ENCODE measurements at regions not wholly inside any gene's neighbourhood (a gene's known extent, or its start where the extent isn't known, plus 50 kb on each side); places are given as distances from the start of the nearest gene placed in this dataset.

GRCh38 chr5:172579403-172579990 lies 61.6 kb upstream of the NEURL1B start:
- TF ChIP-seq, protein P1, sequence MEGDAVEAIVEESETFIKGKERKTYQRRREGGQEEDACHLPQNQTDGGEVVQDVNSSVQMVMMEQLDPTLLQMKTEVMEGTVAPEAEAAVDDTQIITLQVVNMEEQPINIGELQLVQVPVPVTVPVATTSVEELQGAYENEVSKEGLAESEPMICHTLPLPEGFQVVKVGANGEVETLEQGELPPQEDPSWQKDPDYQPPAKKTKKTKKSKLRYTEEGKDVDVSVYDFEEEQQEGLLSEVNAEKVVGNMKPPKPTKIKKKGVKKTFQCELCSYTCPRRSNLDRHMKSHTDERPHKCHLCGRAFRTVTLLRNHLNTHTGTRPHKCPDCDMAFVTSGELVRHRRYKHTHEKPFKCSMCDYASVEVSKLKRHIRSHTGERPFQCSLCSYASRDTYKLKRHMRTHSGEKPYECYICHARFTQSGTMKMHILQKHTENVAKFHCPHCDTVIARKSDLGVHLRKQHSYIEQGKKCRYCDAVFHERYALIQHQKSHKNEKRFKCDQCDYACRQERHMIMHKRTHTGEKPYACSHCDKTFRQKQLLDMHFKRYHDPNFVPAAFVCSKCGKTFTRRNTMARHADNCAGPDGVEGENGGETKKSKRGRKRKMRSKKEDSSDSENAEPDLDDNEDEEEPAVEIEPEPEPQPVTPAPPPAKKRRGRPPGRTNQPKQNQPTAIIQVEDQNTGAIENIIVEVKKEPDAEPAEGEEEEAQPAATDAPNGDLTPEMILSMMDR (IDR thresholded peaks at IDR 0.05), result no peak
- TF ChIP-seq POLR2AphosphoS5 (IDR thresholded peaks at IDR 0.05), result no peak
- TF ChIP-seq POLR2A (IDR thresholded peaks at IDR 0.05), result no peak
- TF ChIP-seq EP300 (IDR thresholded peaks at IDR 0.05), result no peak
